HepG2 (cell line): ENCODE measurements at regions not wholly inside any gene's neighbourhood (a gene's known extent, or its start where the extent isn't known, plus 50 kb on each side); places are given as distances from the start of the nearest gene placed in this dataset.

ENCODE experiments used
- ARNT ChIP-seq: fragments of 450-650 bp; IDR thresholded peaks from 2 replicates; pipeline ENCODE4 v1.6.1; 2017
- ATRX ChIP-seq: sonication (generic); formaldehyde crosslinking; IDR thresholded peaks from 2 replicates; pipeline ENCODE4 v1.4.0; 2020; ENCODE audit warnings: missing genetic modification reagents, borderline replicate concordance
- BHLHE40 ChIP-seq: IDR thresholded peaks from 2 replicates; pipeline ENCODE4 v1.6.1; 2011; ENCODE audit warnings: low read length, improper control_type of control experiment
- EP300 ChIP-seq, 3 experiments: sonication (generic) in 1 of 3; formaldehyde crosslinking in 1 of 3; IDR thresholded peaks; 2 replicates each; pipeline versions ENCODE4 v1.5.1 to v1.6.1; 2011 to 2020; ENCODE audit warnings: low read depth in 2 of 3, low read length in 2 of 3, borderline replicate concordance in 1 of 3, improper control_type of control experiment in 1 of 3, mild to moderate bottlenecking in 1 of 3, missing genetic modification reagents in 1 of 3, moderate library complexity in 1 of 3
- FIP1L1 ChIP-seq: fragments of 200-400 bp; formaldehyde crosslinking; IDR thresholded peaks from 2 replicates; pipeline ENCODE4 v1.6.1; 2018; ENCODE audit warnings: low read depth, mild to moderate bottlenecking, low read length, moderate library complexity, borderline replicate concordance; ENCODE audit not compliant: insufficient read depth
- FOSL2 ChIP-seq: sonication (generic); formaldehyde crosslinking; IDR thresholded peaks from 2 replicates; pipeline ENCODE4 v1.4.0; 2020; ENCODE audit warnings: missing genetic modification reagents
- KLF16 ChIP-seq, 2 experiments: sonication (generic) in 1 of 2; formaldehyde crosslinking in 1 of 2; IDR thresholded peaks; 2 replicates each; pipeline versions ENCODE4 v1.6.1 to v1.8.0; 2016 to 2023; ENCODE audit warnings: missing genetic modification reagents in 2 of 2, missing compliant biosample characterization in 1 of 2
- MXD4 ChIP-seq: IDR thresholded peaks from 2 replicates; pipeline ENCODE4 v1.6.1; 2016; ENCODE audit warnings: mild to moderate bottlenecking, missing biosample characterization, missing genetic modification reagents
- NFE2L1 ChIP-seq: sonication (generic); formaldehyde crosslinking; IDR thresholded peaks from 2 replicates; pipeline ENCODE4 v1.4.0; 2020; ENCODE audit warnings: missing genetic modification reagents, mild to moderate bottlenecking, borderline replicate concordance
- NONO ChIP-seq, 2 experiments: fragments of 450-650 bp in 1 of 2; sonication (generic) in 1 of 2; formaldehyde crosslinking in 1 of 2; IDR thresholded peaks in 1 of 2; conservative IDR thresholded peaks in 1 of 2; 2 replicates each; pipeline versions ENCODE4 v1.6.1 to v1.8.0; 2017 to 2022; ENCODE audit warnings: mild to moderate bottlenecking in 1 of 2, missing genetic modification reagents in 1 of 2, moderate library complexity in 1 of 2
- PAF1 ChIP-seq: IDR thresholded peaks from 2 replicates; pipeline ENCODE4 v1.6.1; 2016; ENCODE audit warnings: missing genetic modification reagents, missing compliant biosample characterization
- RCOR2 ChIP-seq: IDR thresholded peaks from 2 replicates; pipeline ENCODE4 v1.6.1; 2016; ENCODE audit warnings: missing biosample characterization, missing genetic modification reagents
- SP4 ChIP-seq: sonication (generic); formaldehyde crosslinking; IDR thresholded peaks from 2 replicates; pipeline ENCODE4 v1.8.1; 2023; ENCODE audit warnings: mild to moderate bottlenecking, missing genetic modification reagents
- TFDP2 ChIP-seq: sonication (generic); formaldehyde crosslinking; IDR thresholded peaks from 2 replicates; pipeline ENCODE4 v1.4.0; 2020; ENCODE audit warnings: missing genetic modification reagents
- ZNF251 ChIP-seq: sonication (generic); formaldehyde crosslinking; IDR thresholded peaks from 2 replicates; pipeline ENCODE4 v1.9.0; 2021; ENCODE audit warnings: mild to moderate bottlenecking, missing genetic modification reagents
- ZNF256 ChIP-seq: sonication (generic); formaldehyde crosslinking; conservative IDR thresholded peaks from 2 replicates; pipeline ENCODE4 v1.4.0; 2020; ENCODE audit warnings: missing genetic modification reagents
- ZNF652 ChIP-seq: IDR thresholded peaks from 2 replicates; pipeline ENCODE4 v1.6.1; 2016; ENCODE audit warnings: low read depth, borderline replicate concordance
- ZNF772 ChIP-seq: sonication (generic); formaldehyde crosslinking; IDR thresholded peaks from 2 replicates; pipeline ENCODE4 v1.5.0; 2020; ENCODE audit warnings: mild to moderate bottlenecking, missing genetic modification reagents
- ZNF839 ChIP-seq: sonication (generic); formaldehyde crosslinking; IDR thresholded peaks from 2 replicates; pipeline ENCODE4 v1.4.0; 2020; ENCODE audit warnings: missing genetic modification reagents, mild to moderate bottlenecking, borderline replicate concordance
- TF ChIP-seq, protein P1 (sequence below): sonication (generic); formaldehyde crosslinking; IDR thresholded peaks from 2 replicates; pipeline ENCODE4 v1.9.0; 2021; ENCODE audit warnings: missing genetic modification reagents, mild to moderate bottlenecking, borderline replicate concordance
- TF ChIP-seq, protein P2 (sequence below): sonication (generic); formaldehyde crosslinking; IDR thresholded peaks from 2 replicates; pipeline ENCODE4 v1.8.1; 2023; ENCODE audit warnings: mild to moderate bottlenecking, moderate library complexity, missing genetic modification reagents
- TF ChIP-seq, protein P3 (sequence below): sonication (generic); formaldehyde crosslinking; IDR thresholded peaks from 2 replicates; pipeline ENCODE4 v1.4.0; 2020; ENCODE audit warnings: missing genetic modification reagents, mild to moderate bottlenecking, borderline replicate concordance

- TF ChIP-seq FIP1L1 (no peak), ZNF256 (no peak), NONO (IDR thresholded peaks at IDR 0.05) (no peak), NONO (CRISPR knock-in tag; conservative IDR thresholded peaks at IDR 0.05) (no peak), ARNT (no peak), RCOR2 (CRISPR knock-in tag) (0 out of 2 replicates have a peak, but pooled peaks have one; percentile 37), MXD4 (no peak), SP4 (CRISPR knock-in tag) (no peak), NFE2L1 (CRISPR knock-in tag) (no peak), ZNF772 (no peak), KLF16 (CRISPR knock-in tag; IDR thresholded peaks at IDR 0.05) (0 out of 4 replicates have a peak, but pooled peaks of 1 of the 2 experiments have one; percentile 59), EP300 (IDR thresholded peaks at IDR 0.05; ENCODE audit: low read depth in 2 of 2, low read length in 2 of 2) (peak in 1 of 2 experiments; percentile 10; a peak in 1 of 4 replicates), EP300 (CRISPR knock-in tag; IDR thresholded peaks at IDR 0.05; ENCODE audit: borderline replicate concordance) (no peak), TFDP2 (CRISPR knock-in tag) (0 out of 2 replicates have a peak, but pooled peaks have one; percentile 30), BHLHE40 (no peak), ZNF652 (CRISPR knock-in tag) (no peak), ZNF839 (no peak), FOSL2 (CRISPR knock-in tag) (no peak), PAF1 (CRISPR knock-in tag) (no peak), ATRX (CRISPR knock-in tag) (no peak), ZNF251 (CRISPR knock-in tag) (no peak)
- TF ChIP-seq, protein P1, sequence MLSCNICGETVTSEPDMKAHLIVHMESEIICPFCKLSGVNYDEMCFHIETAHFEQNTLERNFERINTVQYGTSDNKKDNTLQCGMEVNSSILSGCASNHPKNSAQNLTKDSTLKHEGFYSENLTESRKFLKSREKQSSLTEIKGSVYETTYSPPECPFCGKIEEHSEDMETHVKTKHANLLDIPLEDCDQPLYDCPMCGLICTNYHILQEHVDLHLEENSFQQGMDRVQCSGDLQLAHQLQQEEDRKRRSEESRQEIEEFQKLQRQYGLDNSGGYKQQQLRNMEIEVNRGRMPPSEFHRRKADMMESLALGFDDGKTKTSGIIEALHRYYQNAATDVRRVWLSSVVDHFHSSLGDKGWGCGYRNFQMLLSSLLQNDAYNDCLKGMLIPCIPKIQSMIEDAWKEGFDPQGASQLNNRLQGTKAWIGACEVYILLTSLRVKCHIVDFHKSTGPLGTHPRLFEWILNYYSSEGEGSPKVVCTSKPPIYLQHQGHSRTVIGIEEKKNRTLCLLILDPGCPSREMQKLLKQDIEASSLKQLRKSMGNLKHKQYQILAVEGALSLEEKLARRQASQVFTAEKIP (CRISPR knock-in tag) = no peak
- TF ChIP-seq, protein P2, sequence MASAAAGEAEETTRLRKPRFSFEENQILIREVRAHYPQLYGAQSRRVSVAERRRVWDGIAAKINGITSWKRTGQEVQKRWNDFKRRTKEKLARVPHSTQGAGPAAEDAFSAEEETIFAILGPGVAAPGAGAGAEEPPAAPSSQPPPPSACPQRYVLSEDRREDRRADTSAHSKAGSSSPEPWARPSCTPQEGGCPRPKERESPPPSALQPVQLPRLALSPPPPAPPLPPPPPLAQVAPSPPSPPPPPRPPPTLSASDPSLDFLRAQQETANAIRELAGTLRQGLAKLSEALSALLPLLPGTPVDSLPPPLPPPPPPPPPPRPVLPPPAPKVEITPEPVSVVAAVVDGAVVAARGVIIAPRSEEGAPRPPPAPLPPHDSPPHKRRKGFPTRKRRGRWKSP = peak; percentile 67; the same call in 1 of the 2 replicates
- TF ChIP-seq, protein P3, sequence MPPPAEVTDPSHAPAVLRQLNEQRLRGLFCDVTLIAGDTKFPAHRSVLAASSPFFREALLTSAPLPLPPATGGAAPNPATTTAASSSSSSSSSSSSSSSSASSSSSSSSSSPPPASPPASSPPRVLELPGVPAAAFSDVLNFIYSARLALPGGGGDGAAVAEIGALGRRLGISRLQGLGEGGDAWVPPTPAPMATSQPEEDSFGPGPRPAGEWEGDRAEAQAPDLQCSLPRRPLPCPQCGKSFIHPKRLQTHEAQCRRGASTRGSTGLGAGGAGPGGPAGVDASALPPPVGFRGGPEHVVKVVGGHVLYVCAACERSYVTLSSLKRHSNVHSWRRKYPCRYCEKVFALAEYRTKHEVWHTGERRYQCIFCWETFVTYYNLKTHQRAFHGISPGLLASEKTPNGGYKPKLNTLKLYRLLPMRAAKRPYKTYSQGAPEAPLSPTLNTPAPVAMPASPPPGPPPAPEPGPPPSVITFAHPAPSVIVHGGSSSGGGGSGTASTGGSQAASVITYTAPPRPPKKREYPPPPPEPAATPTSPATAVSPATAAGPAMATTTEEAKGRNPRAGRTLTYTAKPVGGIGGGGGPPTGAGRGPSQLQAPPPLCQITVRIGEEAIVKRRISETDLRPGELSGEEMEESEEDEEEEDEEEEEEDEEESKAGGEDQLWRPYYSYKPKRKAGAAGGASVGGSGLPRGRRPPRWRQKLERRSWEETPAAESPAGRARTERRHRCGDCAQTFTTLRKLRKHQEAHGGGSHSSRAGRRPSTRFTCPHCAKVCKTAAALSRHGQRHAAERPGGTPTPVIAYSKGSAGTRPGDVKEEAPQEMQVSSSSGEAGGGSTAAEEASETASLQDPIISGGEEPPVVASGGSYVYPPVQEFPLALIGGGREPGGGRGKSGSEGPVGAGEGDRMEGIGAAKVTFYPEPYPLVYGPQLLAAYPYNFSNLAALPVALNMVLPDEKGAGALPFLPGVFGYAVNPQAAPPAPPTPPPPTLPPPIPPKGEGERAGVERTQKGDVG (CRISPR knock-in tag) = no peak
Observed at GRCh38 chr6:28747631-28748157, 176.1 kb downstream of the TRIM27 start (continued).
